SK-N-SH (cell line): ENCODE measurements at regions not wholly inside any gene's neighbourhood (a gene's known extent, or its start where the extent isn't known, plus 50 kb on each side); places are given as distances from the start of the nearest gene placed in this dataset.

Experiments used
- CTCF ChIA-PET: fragments of 300-600, 350-600 bp; formaldehyde crosslinking; extraction: SDS; loops from one replicate; lab custom pipeline; 2021; lab: Yijun Ruan, JAX
- POLR2A ChIA-PET: fragments of 350-600 bp; sonication (Branson Sonifier 250); formaldehyde crosslinking; extraction: SDS; loops from one replicate; lab custom pipeline; 2020; ENCODE audit warnings: antibody characterized with exemption, inconsistent platforms; lab: Yijun Ruan, JAX
- DNase-seq: peaks from one replicate; pipeline ENCODE4 v3.0.0; 2012
- H2AFZ ChIP-seq: fragments of 200-600 bp; sonication (generic); 2 replicates; pipeline ENCODE4 v1.8.1; 2016; ENCODE audit warnings: antibody characterized with exemption, mild to moderate bottlenecking, low read depth
- H3F3A ChIP-seq: fragments of 200-600 bp; sonication (generic); replicated peaks from 2 replicates; pipeline ENCODE3; 2016; ENCODE audit warnings: antibody characterized with exemption, mild to moderate bottlenecking; ENCODE audit not compliant: insufficient read depth
- H3K27ac ChIP-seq, 2 experiments: fragments of 200-500 bp in 1 of 2; fragments of 200-600 bp in 1 of 2; sonication (Bioruptor generic) in 1 of 2; sonication (generic), shearing (Covaris generic) in 1 of 2; 2 replicates each; pipeline versions ENCODE4 v1.5.1 to v1.6.1; 2014 to 2016; ENCODE audit warnings: low read depth in 2 of 2, inconsistent platforms in 1 of 2, low read length in 1 of 2, mild to moderate bottlenecking in 1 of 2, mixed read lengths in 1 of 2
- H3K27me3 ChIP-seq: fragments of 200-600 bp; sonication (generic), shearing (Covaris generic); 2 replicates; pipeline ENCODE4 v1.6.1; 2016; ENCODE audit warnings: mixed run types; ENCODE audit not compliant: insufficient read depth
- H3K36me3 ChIP-seq, 2 experiments: fragments of 200-500 bp in 1 of 2; fragments of 200-600 bp in 1 of 2; sonication (Bioruptor generic) in 1 of 2; sonication (generic) in 1 of 2; replicated peaks in 1 of 2; 2 replicates each; pipeline versions ENCODE3 to v1.5.1; 2014 to 2016; ENCODE audit warnings: low read length in 1 of 2, mild to moderate bottlenecking in 1 of 2; ENCODE audit not compliant: insufficient read depth in 2 of 2, control insufficient read depth in 1 of 2
- H3K4me1 ChIP-seq, 2 experiments: fragments of 200-500 bp in 1 of 2; fragments of 200-600 bp in 1 of 2; sonication (Bioruptor generic) in 1 of 2; sonication (generic), shearing (Covaris generic) in 1 of 2; 2 replicates each; pipeline versions ENCODE4 v1.5.1 to v1.6.1; 2014 to 2016; ENCODE audit warnings: low read depth in 1 of 2, low read length in 1 of 2, mixed run types in 1 of 2; ENCODE audit not compliant: insufficient read depth in 2 of 2, control insufficient read depth in 1 of 2
- H3K4me2 ChIP-seq: fragments of 200-600 bp; sonication (generic), shearing (Covaris generic); 2 replicates; pipeline ENCODE4 v1.6.1; 2017; ENCODE audit warnings: mixed run types
- H3K4me3 ChIP-seq, 2 experiments: fragments of 200-500 bp in 1 of 2; fragments of 200-600 bp in 1 of 2; sonication (Bioruptor generic) in 1 of 2; sonication (generic), shearing (Covaris generic) in 1 of 2; 2 replicates each; pipeline versions ENCODE4 v1.5.1 to v1.8.1; 2014 to 2016; ENCODE audit warnings: low read depth in 2 of 2, inconsistent platforms in 1 of 2, low read length in 1 of 2, mild to moderate bottlenecking in 1 of 2, mixed read lengths in 1 of 2, moderate library complexity in 1 of 2
- H3K79me2 ChIP-seq: fragments of 200-600 bp; sonication (generic); 2 replicates; pipeline ENCODE4 v1.8.1; 2017; ENCODE audit warnings: mild to moderate bottlenecking; ENCODE audit not compliant: insufficient read depth
- H3K9ac ChIP-seq: fragments of 200-600 bp; sonication (generic); 2 replicates; pipeline ENCODE4 v1.6.1; 2017; ENCODE audit warnings: mixed run types
- H3K9me2 ChIP-seq: fragments of 200-600 bp; sonication (generic); 2 replicates; pipeline ENCODE4 v1.6.1; 2017; ENCODE audit warnings: mixed run types
- H3K9me3 ChIP-seq: fragments of 200-600 bp; sonication (generic); 2 replicates; pipeline ENCODE4 v1.6.1; 2017; ENCODE audit warnings: mixed run types, mild to moderate bottlenecking, moderate library complexity
- H4K20me1 ChIP-seq: fragments of 200-600 bp; sonication (generic); 2 replicates; pipeline ENCODE4 v1.6.1; 2017; ENCODE audit warnings: mild to moderate bottlenecking, mixed run types; ENCODE audit not compliant: insufficient read depth
- ELF1 ChIP-seq: IDR thresholded peaks from 2 replicates; pipeline ENCODE4 v1.4.0; 2012
- FOXJ3 ChIP-seq: sonication (generic); formaldehyde crosslinking; IDR thresholded peaks from 2 replicates; pipeline ENCODE4 v1.5.1; 2020; ENCODE audit warnings: mild to moderate bottlenecking, missing genetic modification reagents
- FOXM1 ChIP-seq: IDR thresholded peaks from 2 replicates; pipeline ENCODE4 v1.4.0; 2012; ENCODE audit warnings: low read depth, mild to moderate bottlenecking
- GABPA ChIP-seq: IDR thresholded peaks from 2 replicates; pipeline ENCODE4 v1.4.0; 2012; ENCODE audit warnings: low read depth, mild to moderate bottlenecking
- GATA2 ChIP-seq: sonication (generic); formaldehyde crosslinking; IDR thresholded peaks from 2 replicates; pipeline ENCODE4 v1.5.0; 2020; ENCODE audit warnings: mild to moderate bottlenecking, missing genetic modification reagents
- MEF2A ChIP-seq: IDR thresholded peaks from 2 replicates; pipeline ENCODE4 v1.4.0; 2012; ENCODE audit warnings: low read depth, borderline replicate concordance
- RCOR1 ChIP-seq: fragments of 150-350 bp; IDR thresholded peaks from 2 replicates; pipeline ENCODE4 v1.6.1; 2017; ENCODE audit warnings: antibody characterized with exemption, low read length
- RFX5 ChIP-seq: IDR thresholded peaks from 2 replicates; pipeline ENCODE4 v1.6.1; 2012; ENCODE audit warnings: mild to moderate bottlenecking, improper control_type of control experiment, low read length
- SMC3 ChIP-seq: IDR thresholded peaks from 2 replicates; pipeline ENCODE4 v1.6.1; 2012; ENCODE audit warnings: low read depth, low read length, improper control_type of control experiment
- TCF12 ChIP-seq: IDR thresholded peaks from 2 replicates; pipeline ENCODE4 v1.4.0; 2012
- YY1 ChIP-seq: IDR thresholded peaks from 2 replicates; pipeline ENCODE4 v1.4.0; 2012; ENCODE audit warnings: low read depth, mild to moderate bottlenecking
- WGBS: methylation state at CpG from one replicate; pipeline ENCODE4 v1.1.6; 2017; ENCODE audit warnings: low lambda C conversion rate; 5-methylcytosine and 5-hydroxymethylcytosine counted together
- TF ChIP-seq, protein P1 (sequence below): IDR thresholded peaks from 2 replicates; pipeline ENCODE4 v1.6.1; 2012; ENCODE audit warnings: mild to moderate bottlenecking, low read depth, low read length, moderate library complexity
- TF ChIP-seq, protein P2 (sequence below): IDR thresholded peaks from 2 replicates; pipeline ENCODE4; 2012
- TF ChIP-seq, protein P3 (sequence below): IDR thresholded peaks from 2 replicates; pipeline ENCODE4 v1.4.0; 2012; ENCODE audit warnings: low read depth, borderline replicate concordance

DNA sequence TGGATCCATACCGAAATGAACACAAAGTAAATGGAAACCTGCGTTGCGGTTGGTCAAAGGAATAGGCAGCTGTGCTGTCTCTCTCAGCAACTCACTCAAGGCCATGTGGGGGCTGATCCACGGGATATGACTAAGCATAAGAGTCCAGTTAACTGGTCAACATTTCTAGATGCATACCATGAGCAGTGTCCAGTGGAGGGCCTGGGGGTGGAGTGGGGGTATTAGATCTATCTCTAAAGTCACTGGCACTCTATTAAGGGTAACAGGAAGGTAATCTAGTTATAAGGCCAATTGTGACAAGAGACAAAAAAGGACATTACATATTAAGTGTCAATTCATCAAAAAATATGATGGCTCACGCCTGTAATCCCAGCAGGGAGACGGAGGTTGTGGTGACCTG, 136.8 kb downstream of the TTC32 start:
- Histone ChIP-seq H3K9me3 (no peaks in the 10 kb centered on the region), H3K27ac (no peak overlapping the region), H3K4me1 (peaks cover 0 to 5% of the 10 kb centered on the region in 2 experiments; a peak in 1 of 4 replicates), H3K4me3 (no peak overlapping the region), H4K20me1 (no peaks in the 10 kb centered on the region), H3K9me2 (no peaks in the 10 kb centered on the region), H3K79me2 (no peaks in the 10 kb centered on the region), H3K36me3 (no peaks in the 10 kb centered on the region), H3K9ac (no peak overlapping the region), H3F3A (no peaks in the 10 kb centered on the region), H3K27me3 (no peaks in the 10 kb centered on the region), H3K4me2 (no peak overlapping the region), H2AFZ (no peak overlapping the region)
- ChIA-PET POLR2A (no interaction called here), CTCF (no interaction called here)
- no peak for DNase-seq
- WGBS = 50% methylated on average over 6 of the region's 6 CpGs
- TF ChIP-seq FOXJ3 (CRISPR knock-in tag) = no peak
- no peak for TF ChIP-seq GATA2 (CRISPR knock-in tag)
- TF ChIP-seq, protein P1, sequence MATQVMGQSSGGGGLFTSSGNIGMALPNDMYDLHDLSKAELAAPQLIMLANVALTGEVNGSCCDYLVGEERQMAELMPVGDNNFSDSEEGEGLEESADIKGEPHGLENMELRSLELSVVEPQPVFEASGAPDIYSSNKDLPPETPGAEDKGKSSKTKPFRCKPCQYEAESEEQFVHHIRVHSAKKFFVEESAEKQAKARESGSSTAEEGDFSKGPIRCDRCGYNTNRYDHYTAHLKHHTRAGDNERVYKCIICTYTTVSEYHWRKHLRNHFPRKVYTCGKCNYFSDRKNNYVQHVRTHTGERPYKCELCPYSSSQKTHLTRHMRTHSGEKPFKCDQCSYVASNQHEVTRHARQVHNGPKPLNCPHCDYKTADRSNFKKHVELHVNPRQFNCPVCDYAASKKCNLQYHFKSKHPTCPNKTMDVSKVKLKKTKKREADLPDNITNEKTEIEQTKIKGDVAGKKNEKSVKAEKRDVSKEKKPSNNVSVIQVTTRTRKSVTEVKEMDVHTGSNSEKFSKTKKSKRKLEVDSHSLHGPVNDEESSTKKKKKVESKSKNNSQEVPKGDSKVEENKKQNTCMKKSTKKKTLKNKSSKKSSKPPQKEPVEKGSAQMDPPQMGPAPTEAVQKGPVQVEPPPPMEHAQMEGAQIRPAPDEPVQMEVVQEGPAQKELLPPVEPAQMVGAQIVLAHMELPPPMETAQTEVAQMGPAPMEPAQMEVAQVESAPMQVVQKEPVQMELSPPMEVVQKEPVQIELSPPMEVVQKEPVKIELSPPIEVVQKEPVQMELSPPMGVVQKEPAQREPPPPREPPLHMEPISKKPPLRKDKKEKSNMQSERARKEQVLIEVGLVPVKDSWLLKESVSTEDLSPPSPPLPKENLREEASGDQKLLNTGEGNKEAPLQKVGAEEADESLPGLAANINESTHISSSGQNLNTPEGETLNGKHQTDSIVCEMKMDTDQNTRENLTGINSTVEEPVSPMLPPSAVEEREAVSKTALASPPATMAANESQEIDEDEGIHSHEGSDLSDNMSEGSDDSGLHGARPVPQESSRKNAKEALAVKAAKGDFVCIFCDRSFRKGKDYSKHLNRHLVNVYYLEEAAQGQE = no peak
- no peak for TF ChIP-seq RCOR1
- TF ChIP-seq ELF1 = no peak
- TF ChIP-seq FOXM1 = no peak
- no peak for TF ChIP-seq TCF12
- no peak for TF ChIP-seq YY1
- no peak for TF ChIP-seq RFX5
- TF ChIP-seq, protein P2, sequence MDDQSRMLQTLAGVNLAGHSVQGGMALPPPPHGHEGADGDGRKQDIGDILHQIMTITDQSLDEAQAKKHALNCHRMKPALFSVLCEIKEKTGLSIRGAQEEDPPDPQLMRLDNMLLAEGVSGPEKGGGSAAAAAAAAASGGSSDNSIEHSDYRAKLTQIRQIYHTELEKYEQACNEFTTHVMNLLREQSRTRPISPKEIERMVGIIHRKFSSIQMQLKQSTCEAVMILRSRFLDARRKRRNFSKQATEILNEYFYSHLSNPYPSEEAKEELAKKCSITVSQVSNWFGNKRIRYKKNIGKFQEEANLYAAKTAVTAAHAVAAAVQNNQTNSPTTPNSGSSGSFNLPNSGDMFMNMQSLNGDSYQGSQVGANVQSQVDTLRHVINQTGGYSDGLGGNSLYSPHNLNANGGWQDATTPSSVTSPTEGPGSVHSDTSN = no peak

DNA sequence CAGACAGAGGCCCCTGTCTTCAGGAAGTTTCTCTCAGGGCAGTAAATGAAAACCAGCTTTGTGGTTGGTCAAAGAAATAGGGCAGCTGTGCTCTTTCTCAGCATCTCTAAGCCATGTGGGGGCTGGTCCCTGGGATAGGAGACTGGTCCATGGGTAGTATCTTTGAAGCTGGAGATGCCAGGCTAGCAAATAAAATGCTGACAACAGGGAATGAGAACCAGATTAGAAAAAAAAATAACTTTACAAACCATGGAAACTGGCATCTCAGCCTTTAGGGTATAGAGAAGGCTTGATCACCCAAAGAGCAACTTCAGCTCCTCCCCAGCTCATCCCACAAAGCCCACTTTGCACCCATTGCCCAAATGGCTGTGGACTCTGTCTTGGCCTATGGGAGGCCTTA, 138.1 kb downstream of the TTC32 start:
- Histone ChIP-seq H3K27ac (no peak overlapping the region), H3K4me1 (peaks cover 0 to 7% of the 10 kb centered on the region in 2 experiments; a peak in 1 of 4 replicates), H4K20me1 (no peaks in the 10 kb centered on the region), H3K4me3 (no peak overlapping the region), H3K9me3 (no peaks in the 10 kb centered on the region), H3K79me2 (no peaks in the 10 kb centered on the region), H2AFZ (no peak overlapping the region), H3K36me3 (no peaks in the 10 kb centered on the region)
- TF ChIP-seq SMC3 (no peak), MEF2A (no peak), GABPA (no peak)
- TF ChIP-seq, protein P3, sequence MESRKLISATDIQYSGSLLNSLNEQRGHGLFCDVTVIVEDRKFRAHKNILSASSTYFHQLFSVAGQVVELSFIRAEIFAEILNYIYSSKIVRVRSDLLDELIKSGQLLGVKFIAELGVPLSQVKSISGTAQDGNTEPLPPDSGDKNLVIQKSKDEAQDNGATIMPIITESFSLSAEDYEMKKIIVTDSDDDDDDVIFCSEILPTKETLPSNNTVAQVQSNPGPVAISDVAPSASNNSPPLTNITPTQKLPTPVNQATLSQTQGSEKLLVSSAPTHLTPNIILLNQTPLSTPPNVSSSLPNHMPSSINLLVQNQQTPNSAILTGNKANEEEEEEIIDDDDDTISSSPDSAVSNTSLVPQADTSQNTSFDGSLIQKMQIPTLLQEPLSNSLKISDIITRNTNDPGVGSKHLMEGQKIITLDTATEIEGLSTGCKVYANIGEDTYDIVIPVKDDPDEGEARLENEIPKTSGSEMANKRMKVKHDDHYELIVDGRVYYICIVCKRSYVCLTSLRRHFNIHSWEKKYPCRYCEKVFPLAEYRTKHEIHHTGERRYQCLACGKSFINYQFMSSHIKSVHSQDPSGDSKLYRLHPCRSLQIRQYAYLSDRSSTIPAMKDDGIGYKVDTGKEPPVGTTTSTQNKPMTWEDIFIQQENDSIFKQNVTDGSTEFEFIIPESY = no peak
- TF ChIP-seq, all 33 proteins: peak for 0
- no peaks in the 10 kb centered on the region for H3K9me2 ChIP-seq
- H3K4me2 ChIP-seq = no peak overlapping the region
- no peak for DNase-seq
- CTCF ChIA-PET = no interaction called here
- no peaks in the 10 kb centered on the region for H3F3A ChIP-seq
- H3K9ac ChIP-seq = no peak overlapping the region
- POLR2A ChIA-PET = no interaction called here
- H3K27me3 ChIP-seq = no peaks in the 10 kb centered on the region
